ENCODE measurements at regions not wholly inside any gene's neighbourhood (a gene's known extent, or its start where the extent isn't known, plus 50 kb on each side); places are given as distances from the start of the nearest gene placed in this dataset.

- DNase-seq: no peak
- intact Hi-C loops (cut with DNase I; ENCODE audit: low total_unique reads): no loop called here
- TF ChIP-seq CTCF (IDR thresholded peaks at IDR 0.05): no peak
- Histone ChIP-seq H3K27ac (no peak overlapping the region), H3K9me3 (no peaks in the 10 kb centered on the region), H3K4me3 (no peak overlapping the region), H3K27me3 (no peaks in the 10 kb centered on the region), H3K4me1 (no peaks in the 10 kb centered on the region), H3K36me3 (no peaks in the 10 kb centered on the region)
Measured at GRCh38 chr4:83753260-83753659, 217.4 kb downstream of the GPAT3 start.

DNA sequence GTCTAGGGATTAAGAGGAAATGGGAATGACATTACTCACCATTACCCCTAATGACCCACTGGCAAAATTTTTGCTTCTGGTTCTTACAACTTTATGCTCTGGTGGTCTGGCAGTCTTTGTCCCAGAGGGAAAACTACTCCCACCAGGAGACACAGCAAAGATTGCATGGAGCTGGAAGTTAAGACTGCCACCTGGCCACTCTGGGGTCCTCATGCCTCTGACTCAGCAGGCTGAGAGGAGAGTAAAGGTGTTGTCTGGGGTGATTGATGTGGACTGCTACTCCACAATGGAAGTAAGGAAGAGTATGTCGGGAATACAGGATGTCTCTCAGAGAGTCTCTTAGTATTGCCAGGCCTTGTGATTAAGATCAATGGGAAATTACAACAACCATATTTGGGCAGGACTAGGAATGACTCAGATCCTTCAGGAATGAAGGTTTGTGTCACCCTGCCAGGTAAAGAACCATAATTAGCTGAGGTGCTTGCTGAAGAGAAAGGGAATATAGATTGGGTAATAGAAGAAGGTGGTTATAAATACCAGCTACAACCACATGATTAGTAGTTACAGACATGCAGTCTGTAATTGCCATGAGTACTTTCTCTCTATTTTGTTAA, 215.5 kb downstream of the GPAT3 start:
- Histone ChIP-seq H3K27ac (no peak overlapping the region), H3K9me3 (no peaks in the 10 kb centered on the region), H3K4me3 (no peak overlapping the region), H3K27me3 (no peaks in the 10 kb centered on the region), H3K4me1 (no peaks in the 10 kb centered on the region), H3K36me3 (no peaks in the 10 kb centered on the region)
- intact Hi-C loops (cut with DNase I; ENCODE audit: low total_unique reads): no loop called here
- no peak for DNase-seq
- TF ChIP-seq CTCF (IDR thresholded peaks at IDR 0.05): no peak

- intact Hi-C loops (cut with DNase I; ENCODE audit: low total_unique reads): no loop called here
- Histone ChIP-seq H3K27me3 (no peaks in the 10 kb centered on the region), H3K27ac (no peak overlapping the region), H3K4me1 (no peaks in the 10 kb centered on the region), H3K9me3 (no peaks in the 10 kb centered on the region), H3K4me3 (no peak overlapping the region), H3K36me3 (no peaks in the 10 kb centered on the region)
- no peak for TF ChIP-seq CTCF (IDR thresholded peaks at IDR 0.05)
- no peak for DNase-seq
Measured at GRCh38 chr4:83748711-83749110, 212.8 kb downstream of the GPAT3 start.

GRCh38 chr4:83738895-83739294, 203.0 kb downstream of the GPAT3 start:
- DNase-seq: no peak
- H3K27me3 ChIP-seq: no peaks in the 10 kb centered on the region
- no peak for TF ChIP-seq CTCF (IDR thresholded peaks at IDR 0.05)
- no peaks in the 10 kb centered on the region for H3K36me3 ChIP-seq
- H3K9me3 ChIP-seq: no peaks in the 10 kb centered on the region
- no peaks in the 10 kb centered on the region for H3K4me1 ChIP-seq
- intact Hi-C loops (cut with DNase I; ENCODE audit: low total_unique reads): no loop called here
- H3K4me3 ChIP-seq: no peak overlapping the region
- H3K27ac ChIP-seq: no peak overlapping the region

DNA sequence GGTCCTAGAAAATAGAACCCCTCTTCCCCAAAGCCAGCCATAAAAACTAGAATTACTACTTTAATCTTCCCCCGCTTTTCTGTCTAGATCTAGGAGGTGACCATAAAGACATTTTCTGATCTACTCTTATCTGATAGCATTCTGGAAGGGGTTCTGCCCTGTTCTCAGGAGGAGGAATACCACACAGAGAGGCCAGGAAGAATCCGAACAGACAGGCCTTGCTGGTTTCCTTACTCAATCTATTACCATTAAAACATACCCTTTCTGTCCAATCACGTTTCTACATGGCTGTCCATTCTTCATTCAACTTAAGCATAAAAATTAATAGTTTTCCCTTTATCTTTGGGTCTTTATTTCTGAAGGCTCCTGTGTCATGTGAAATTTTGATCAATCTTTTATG, 198.7 kb downstream of the GPAT3 start:
- no peaks in the 10 kb centered on the region for H3K27me3 ChIP-seq
- H3K27ac ChIP-seq: no peak overlapping the region
- DNase-seq: no peak
- H3K4me3 ChIP-seq: no peak overlapping the region
- intact Hi-C loops (cut with DNase I; ENCODE audit: low total_unique reads): no loop called here
- H3K9me3 ChIP-seq: no peaks in the 10 kb centered on the region
- H3K36me3 ChIP-seq: no peaks in the 10 kb centered on the region
- H3K4me1 ChIP-seq: no peaks in the 10 kb centered on the region
- TF ChIP-seq CTCF (IDR thresholded peaks at IDR 0.05): no peak

GRCh38 chr4:83732114-83732635, 196.3 kb downstream of the GPAT3 start:
- Histone ChIP-seq H3K36me3 (no peaks in the 10 kb centered on the region), H3K27me3 (no peaks in the 10 kb centered on the region), H3K4me3 (no peak overlapping the region), H3K27ac (no peak overlapping the region), H3K9me3 (no peaks in the 10 kb centered on the region), H3K4me1 (no peaks in the 10 kb centered on the region)
- no peak for TF ChIP-seq CTCF (IDR thresholded peaks at IDR 0.05)
- intact Hi-C loops (cut with DNase I; ENCODE audit: low total_unique reads): no loop called here
- no peak for DNase-seq
